ENCODE measurements at regions not wholly inside any gene's neighbourhood (a gene's known extent, or its start where the extent isn't known, plus 50 kb on each side); places are given as distances from the start of the nearest gene placed in this dataset.

GRCh38 chr5:89946508-89946907 is 463.0 kb downstream of the CETN3 start:
- TF ChIP-seq FOS (IDR thresholded peaks at IDR 0.05; ENCODE audit: borderline replicate concordance, insufficient read depth, low read length) (no peak), POLR2A (IDR thresholded peaks at IDR 0.05; ENCODE audit: low read depth, low read length) (no peak), EZH2 (IDR thresholded peaks at IDR 0.05; ENCODE audit: borderline replicate concordance, low read depth, low read length, severe bottlenecking) (no peak), MYC (IDR thresholded peaks at IDR 0.05; ENCODE audit: low read depth, low read length) (no peak), JUN (IDR thresholded peaks at IDR 0.05; ENCODE audit: borderline replicate concordance, insufficient read depth, insufficient read length, low read depth) (no peak), CTCF (IDR thresholded peaks at IDR 0.05; ENCODE audit: extremely low read depth in 1 of 2, insufficient read depth in 1 of 2, low read depth in 1 of 2, low read length in 2 of 2) (no peak), MAX (IDR thresholded peaks at IDR 0.05; ENCODE audit: insufficient read depth, insufficient read length) (no peak), GATA2 (IDR thresholded peaks at IDR 0.05; ENCODE audit: insufficient read depth, insufficient read length, low read depth, low read length) (no peak), POLR2AphosphoS5 (IDR thresholded peaks at IDR 0.05; ENCODE audit: insufficient read depth, low read depth, low read length) (no peak)
- FAIRE-seq (no peak), DNase-seq (ENCODE audit: low read depth, low spot score) (no peak)
- Histone ChIP-seq H3K79me2 (ENCODE audit: control insufficient read depth, insufficient read depth, low read length) (no peaks in the 10 kb centered on the region), H3K9me1 (replicated peaks; ENCODE audit: control insufficient read depth, extremely low read depth, insufficient read depth, low read length) (no peaks in the 10 kb centered on the region), H4K20me1 (replicated peaks; ENCODE audit: control insufficient read depth, extremely low read depth, insufficient read depth, low read length) (no peaks in the 10 kb centered on the region), H3K4me3 (replicated peaks in 1 of 3; ENCODE audit: insufficient read depth in 1 of 3, low read depth in 1 of 3, low read length in 3 of 3) (no peak overlapping the region), H2AFZ (ENCODE audit: low read depth, low read length) (no peak overlapping the region), H3K27me3 (ENCODE audit: control insufficient read depth in 2 of 2, insufficient read depth in 2 of 2, low read length in 2 of 2) (no peaks in the 10 kb centered on the region), H3K27ac (ENCODE audit: insufficient read depth, low read depth, low read length) (no peak overlapping the region), H3K36me3 (ENCODE audit: control insufficient read depth in 2 of 2, extremely low read depth in 1 of 2, insufficient read depth in 2 of 2, low read length in 2 of 2) (no peaks in the 10 kb centered on the region), H3K9me3 (replicated peaks; ENCODE audit: control insufficient read depth, insufficient read depth, low read length) (no peaks in the 10 kb centered on the region), H3K9ac (replicated peaks; ENCODE audit: extremely low read depth, insufficient read depth, low read length) (no peak overlapping the region), H3K4me2 (ENCODE audit: insufficient read depth, low read length) (no peak overlapping the region), H3K4me1 (ENCODE audit: control insufficient read depth, extremely low read depth, insufficient read depth, low read length) (no peaks in the 10 kb centered on the region)
- intact Hi-C loops (cut with micrococcal nuclease) = no loop called here
- BruUV-seq (replicated peaks) = no TSS peak
- ChIA-PET POLR2A (no interaction called here), CTCF (interaction anchor here (0.9 to 1.2 kb wide), 3 partner anchors 9 to 43 kb away, joined by 3 read pairs; no protein-coding TSS in a partner anchor)
- dilution Hi-C loops (cut with MboI; ENCODE audit: extremely low pct_ligation_motif_present, low sequenced_read_pairs) = no loop called here

All from endothelial cell of umbilical vein (primary cell).